Activated CD8-positive, alpha-beta memory T cell treated with anti-CD3 and anti-CD28 coated beads, Interleukin-2, amount 50 U/mL, for 1 hour (primary cell): ENCODE measurements at regions not wholly inside any gene's neighbourhood (a gene's known extent, or its start where the extent isn't known, plus 50 kb on each side); places are given as distances from the start of the nearest gene placed in this dataset.
"Not testable (repeated sequence)": the region's sequence is repeated elsewhere in the genome, so short reads cannot be mapped to it uniquely, and the experiment has no call there.

Experiments used
- DNase-seq: peaks from one replicate; pipeline ENCODE4 v3.0.0-alpha.2; 2020; ENCODE audit errors: extremely low read depth

- no peak for DNase-seq
Measured at GRCh38 chr2:145930318-145930717, 1410.4 kb upstream of the ZEB2 start.

GRCh38 chr2:145927131-145927950 lies 1407.4 kb upstream of the ZEB2 start:
- no peak for DNase-seq

- no peak for DNase-seq
Measured at GRCh38 chr2:145925591-145925990, 1405.7 kb upstream of the ZEB2 start.

GRCh38 chr2:145919477-145919876 lies 1399.6 kb upstream of the ZEB2 start:
- DNase-seq = no peak

- DNase-seq = no peak
Measured at GRCh38 chr2:145918951-145919350, 1399.0 kb upstream of the ZEB2 start.

GRCh38 chr2:145916799-145917198 lies 1396.9 kb upstream of the ZEB2 start:
- no peak for DNase-seq

- DNase-seq = no peak
Measured at GRCh38 chr2:145914716-145915115, 1394.8 kb upstream of the ZEB2 start.

- no peak for DNase-seq
Measured at GRCh38 chr2:145910416-145910815, 1390.5 kb upstream of the ZEB2 start.

GRCh38 chr2:145909766-145910165 lies 1389.8 kb upstream of the ZEB2 start:
- DNase-seq = no peak

GRCh38 chr2:145909175-145909755 lies 1389.3 kb upstream of the ZEB2 start:
- no peak for DNase-seq

- DNase-seq = no peak
Measured at GRCh38 chr2:145906354-145906753, 1386.4 kb upstream of the ZEB2 start.

- DNase-seq = no peak
Measured at GRCh38 chr2:145905371-145905770, 1385.5 kb upstream of the ZEB2 start.

- DNase-seq = no peak
Measured at GRCh38 chr2:145897151-145897550, 1377.2 kb upstream of the ZEB2 start.

GRCh38 chr2:145887915-145888314 lies 1368.0 kb upstream of the ZEB2 start:
- DNase-seq = no peak

GRCh38 chr2:145880997-145881396 lies 1361.1 kb upstream of the ZEB2 start:
- not testable (repeated sequence) for DNase-seq

GRCh38 chr2:145875016-145875415 lies 1355.1 kb upstream of the ZEB2 start:
- DNase-seq = no peak

GRCh38 chr2:145874466-145874865 lies 1354.5 kb upstream of the ZEB2 start:
- DNase-seq = no peak

GRCh38 chr2:145864501-145864900 lies 1344.6 kb upstream of the ZEB2 start:
- DNase-seq = no peak

- DNase-seq = no peak
Measured at GRCh38 chr2:145861940-145862339, 1342.0 kb upstream of the ZEB2 start.

- no peak for DNase-seq
Measured at GRCh38 chr2:145860083-145860482, 1340.2 kb upstream of the ZEB2 start.

GRCh38 chr2:145855142-145855541 lies 1335.2 kb upstream of the ZEB2 start:
- DNase-seq = no peak

GRCh38 chr2:145854039-145854755 lies 1334.3 kb upstream of the ZEB2 start:
- DNase-seq = no peak

- DNase-seq = no peak
Measured at GRCh38 chr2:145851730-145852129, 1331.8 kb upstream of the ZEB2 start.
